Neural cell (in vitro differentiated cells): ENCODE measurements at regions not wholly inside any gene's neighbourhood (a gene's known extent, or its start where the extent isn't known, plus 50 kb on each side); places are given as distances from the start of the nearest gene placed in this dataset.

Source experiments
- H2AFZ ChIP-seq: fragments of 200-600, 300-800 bp; sonication (generic), shearing (Covaris generic); 2 replicates; pipeline ENCODE4 v1.6.0; 2014; ENCODE audit warnings: low read depth, mild to moderate bottlenecking, antibody characterized with exemption, low read length, moderate library complexity
- H3F3A ChIP-seq: fragments of 200-600 bp; shearing (Covaris generic); 2 replicates; pipeline ENCODE4 v1.6.1; 2016; ENCODE audit warnings: mild to moderate bottlenecking, moderate library complexity, mixed read lengths, antibody characterized with exemption, low read length; ENCODE audit not compliant: insufficient read depth, poor library complexity, severe bottlenecking
- H3K27ac ChIP-seq: fragments of 200-600, 300-800 bp; sonication (generic), shearing (Covaris generic); 2 replicates; pipeline ENCODE4 v1.5.1; 2014; ENCODE audit warnings: mild to moderate bottlenecking, low read length, moderate library complexity
- H3K27me3 ChIP-seq: fragments of 300-800, 200-600 bp; sonication (generic), shearing (Covaris generic); 2 replicates; pipeline ENCODE4 v1.6.0; 2014; ENCODE audit warnings: mild to moderate bottlenecking, low read depth, low read length, moderate library complexity; ENCODE audit not compliant: insufficient read depth
- H3K36me3 ChIP-seq: fragments of 300-800, 200-600 bp; sonication (generic), shearing (Covaris generic); 2 replicates; pipeline ENCODE4 v1.5.1; 2014; ENCODE audit warnings: mild to moderate bottlenecking, antibody characterized with exemption, low read length, moderate library complexity; ENCODE audit not compliant: insufficient read depth
- H3K4me2 ChIP-seq: fragments of 300-800, 200-600 bp; sonication (generic), shearing (Covaris generic); 2 replicates; pipeline ENCODE4 v1.6.0; 2014; ENCODE audit warnings: mild to moderate bottlenecking, low read length
- H3K4me3 ChIP-seq: fragments of 300-800, 200-600 bp; sonication (generic), shearing (Covaris generic); 2 replicates; pipeline ENCODE4 v1.5.1; 2014; ENCODE audit warnings: mild to moderate bottlenecking, low read length, moderate library complexity
- H3K79me2 ChIP-seq: fragments of 200-600 bp; shearing (Covaris generic); replicated peaks from 2 replicates; pipeline ENCODE4 v1.6.0; 2014; ENCODE audit warnings: mild to moderate bottlenecking, low read length, moderate library complexity; ENCODE audit not compliant: insufficient read depth
- H3K9ac ChIP-seq: fragments of 300-800, 200-600 bp; sonication (generic), shearing (Covaris generic); 2 replicates; pipeline ENCODE4 v1.6.1; 2016; ENCODE audit warnings: mild to moderate bottlenecking, low read length, mixed read lengths
- H3K9me2 ChIP-seq: fragments of 200-600 bp; shearing (Covaris generic); 2 replicates; pipeline ENCODE4 v1.6.1; 2016; ENCODE audit warnings: mild to moderate bottlenecking, low read length, mixed read lengths; ENCODE audit not compliant: insufficient read depth
- H3K9me3 ChIP-seq: fragments of 200-600, 300-800 bp; sonication (generic), shearing (Covaris generic); 2 replicates; pipeline ENCODE4 v1.6.1; 2016; ENCODE audit warnings: mild to moderate bottlenecking, mixed run types, low read length, moderate library complexity, mixed read lengths
- H4K20me1 ChIP-seq: fragments of 200-600 bp; shearing (Covaris generic); 2 replicates; pipeline ENCODE4 v1.6.1; 2016; ENCODE audit warnings: mild to moderate bottlenecking, mixed run types; ENCODE audit not compliant: insufficient read depth
- EP300 ChIP-seq: fragments of 450-650 bp; conservative IDR thresholded peaks from 2 replicates; pipeline ENCODE4 v1.6.1; 2014; ENCODE audit warnings: antibody characterized with exemption, mild to moderate bottlenecking, moderate library complexity; ENCODE audit not compliant: poor library complexity, severe bottlenecking
- EZH2 ChIP-seq: fragments of 200-600, 300-800 bp; shearing (Covaris generic), sonication (generic); IDR thresholded peaks from 2 replicates; pipeline ENCODE4 v1.6.1; 2014; ENCODE audit warnings: antibody characterized with exemption, low read length, borderline replicate concordance, mild to moderate bottlenecking; ENCODE audit not compliant: insufficient read depth, poor library complexity, severe bottlenecking
- MXI1 ChIP-seq: fragments of 450-650 bp; conservative IDR thresholded peaks from 2 replicates; pipeline ENCODE4 v1.6.1; 2014; ENCODE audit warnings: antibody characterized with exemption, mild to moderate bottlenecking; ENCODE audit not compliant: poor library complexity, severe bottlenecking
- POLR2AphosphoS5 ChIP-seq: IDR thresholded peaks from 2 replicates; pipeline ENCODE4 v1.6.1; 2012
- RAD21 ChIP-seq: fragments of 450-650 bp; conservative IDR thresholded peaks from 2 replicates; pipeline ENCODE4 v1.6.1; 2014; ENCODE audit warnings: antibody characterized with exemption, mild to moderate bottlenecking, moderate library complexity
- SMC3 ChIP-seq: fragments of 450-650 bp; conservative IDR thresholded peaks from 2 replicates; pipeline ENCODE4 v1.6.1; 2014; ENCODE audit warnings: antibody characterized with exemption, mild to moderate bottlenecking, moderate library complexity; ENCODE audit not compliant: poor library complexity
- TAF1 ChIP-seq: IDR thresholded peaks from 2 replicates; pipeline ENCODE4 v1.6.1; 2012; ENCODE audit warnings: low read depth
- TF ChIP-seq, protein P1 (sequence below): fragments of 450-650 bp; IDR thresholded peaks from 2 replicates; pipeline ENCODE4 v1.5.1; 2014; ENCODE audit warnings: antibody characterized with exemption, mild to moderate bottlenecking, moderate library complexity; ENCODE audit not compliant: poor library complexity, severe bottlenecking
- TF ChIP-seq, protein P2 (sequence below): IDR thresholded peaks from 2 replicates; pipeline ENCODE4 v1.6.1; 2012; ENCODE audit warnings: borderline replicate concordance

DNA sequence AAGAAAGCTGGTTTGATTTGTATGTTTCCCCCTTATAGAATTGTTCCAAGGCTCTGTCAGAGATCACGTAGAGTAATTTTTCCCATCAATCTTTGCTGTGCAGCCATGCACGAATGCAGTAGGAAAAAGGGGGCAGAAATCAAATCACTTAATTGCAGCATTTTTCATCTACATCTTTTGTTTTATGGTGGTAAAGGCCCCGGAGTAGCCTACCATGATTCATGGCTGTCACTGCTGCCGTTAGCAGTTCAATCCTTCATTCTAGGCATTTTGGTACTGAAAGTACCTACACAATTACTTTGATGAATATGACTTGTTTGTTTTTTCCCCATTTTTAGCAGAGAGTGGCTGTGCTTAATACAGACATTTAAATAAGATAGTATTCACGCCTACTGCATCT, 631.9 kb upstream of the MMS22L start:
- no peaks in the 10 kb centered on the region for H3K79me2 ChIP-seq
- no peaks in the 10 kb centered on the region for H4K20me1 ChIP-seq
- peak overlapping the region; percentile 73 for H3K27ac ChIP-seq
- peak; percentile 21 for TF ChIP-seq POLR2AphosphoS5
- no peak for TF ChIP-seq EZH2
- peak; percentile 28 for TF ChIP-seq EP300
- H3K4me2 ChIP-seq, result no peak overlapping the region
- peak overlapping the region; percentile 32 for H3K9ac ChIP-seq
- H3K9me2 ChIP-seq, result peaks cover 3% of the 10 kb centered on the region
- H3K36me3 ChIP-seq, result no peaks in the 10 kb centered on the region
- H3F3A ChIP-seq, result no peaks in the 10 kb centered on the region
- H3K27me3 ChIP-seq, result no peaks in the 10 kb centered on the region
- peak overlapping the region; percentile 44 for H3K4me3 ChIP-seq
- no peak overlapping the region for H2AFZ ChIP-seq
- H3K9me3 ChIP-seq, result no peaks in the 10 kb centered on the region

DNA sequence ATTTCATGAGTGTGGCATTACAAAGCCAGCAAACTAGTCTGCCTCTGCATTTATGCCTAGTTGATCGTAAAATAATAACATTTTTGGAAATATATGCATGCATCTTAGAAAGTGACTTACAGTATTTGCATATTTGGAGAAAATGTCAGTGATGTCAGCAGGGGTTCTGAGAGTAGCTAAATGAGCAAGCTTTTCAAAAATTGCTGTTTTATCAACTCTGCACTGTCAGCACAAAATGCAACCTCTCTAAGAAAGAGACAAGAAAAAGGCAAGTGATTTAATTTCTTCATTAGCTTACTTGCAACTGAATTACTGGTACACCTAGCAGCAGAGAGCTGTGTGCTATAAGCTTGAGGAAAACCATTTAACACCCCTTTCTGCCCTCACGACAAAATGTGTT, 632.5 kb upstream of the MMS22L start:
- H2AFZ ChIP-seq, result no peak overlapping the region
- peak overlapping the region; percentile 32 for H3K9ac ChIP-seq
- H3F3A ChIP-seq, result no peaks in the 10 kb centered on the region
- H3K4me2 ChIP-seq, result peak overlapping the region; percentile 35
- no peaks in the 10 kb centered on the region for H3K9me3 ChIP-seq
- H3K27ac ChIP-seq, result peak overlapping the region; percentile 73
- TF ChIP-seq SMC3 (no peak), EP300 (no peak), EZH2 (no peak), TAF1 (no peak), RAD21 (no peak), POLR2AphosphoS5 (no peak)
- no peaks in the 10 kb centered on the region for H4K20me1 ChIP-seq
- H3K36me3 ChIP-seq, result no peaks in the 10 kb centered on the region
- H3K27me3 ChIP-seq, result no peaks in the 10 kb centered on the region
- H3K9me2 ChIP-seq, result peaks cover 3% of the 10 kb centered on the region
- no peaks in the 10 kb centered on the region for H3K79me2 ChIP-seq
- peak overlapping the region; percentile 44 for H3K4me3 ChIP-seq

DNA sequence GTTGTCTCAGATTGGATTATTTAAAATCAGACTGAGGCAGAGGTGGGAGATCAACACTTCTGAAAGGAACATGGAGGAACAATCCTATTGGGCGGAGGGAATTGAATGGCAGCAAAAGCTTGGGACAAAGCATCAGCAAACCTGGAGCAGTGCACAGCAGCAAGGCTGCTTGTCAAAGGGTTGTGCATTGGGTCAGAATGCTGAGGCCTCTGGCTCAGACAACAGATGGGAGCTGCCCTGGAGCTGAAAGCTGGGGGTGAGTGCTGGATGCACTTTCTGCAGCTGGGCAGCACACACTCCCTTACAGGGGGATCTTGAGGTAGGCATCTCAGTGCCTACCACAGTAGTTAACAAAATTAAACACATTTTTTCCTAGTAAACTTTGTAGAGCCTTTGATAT, 634.4 kb upstream of the MMS22L start:
- Histone ChIP-seq H3F3A (no peaks in the 10 kb centered on the region), H3K27me3 (no peaks in the 10 kb centered on the region), H3K9me3 (no peaks in the 10 kb centered on the region), H3K36me3 (no peaks in the 10 kb centered on the region), H2AFZ (no peak overlapping the region), H3K79me2 (no peaks in the 10 kb centered on the region), H3K27ac (no peak overlapping the region), H3K9ac (no peak overlapping the region), H3K9me2 (peaks cover 3% of the 10 kb centered on the region), H3K4me3 (no peak overlapping the region), H4K20me1 (no peaks in the 10 kb centered on the region), H3K4me2 (no peak overlapping the region)
- TF ChIP-seq EP300 (no peak), EZH2 (no peak), SMC3 (no peak), POLR2AphosphoS5 (no peak), MXI1 (no peak), RAD21 (no peak), TAF1 (no peak)
- TF ChIP-seq, protein P1, sequence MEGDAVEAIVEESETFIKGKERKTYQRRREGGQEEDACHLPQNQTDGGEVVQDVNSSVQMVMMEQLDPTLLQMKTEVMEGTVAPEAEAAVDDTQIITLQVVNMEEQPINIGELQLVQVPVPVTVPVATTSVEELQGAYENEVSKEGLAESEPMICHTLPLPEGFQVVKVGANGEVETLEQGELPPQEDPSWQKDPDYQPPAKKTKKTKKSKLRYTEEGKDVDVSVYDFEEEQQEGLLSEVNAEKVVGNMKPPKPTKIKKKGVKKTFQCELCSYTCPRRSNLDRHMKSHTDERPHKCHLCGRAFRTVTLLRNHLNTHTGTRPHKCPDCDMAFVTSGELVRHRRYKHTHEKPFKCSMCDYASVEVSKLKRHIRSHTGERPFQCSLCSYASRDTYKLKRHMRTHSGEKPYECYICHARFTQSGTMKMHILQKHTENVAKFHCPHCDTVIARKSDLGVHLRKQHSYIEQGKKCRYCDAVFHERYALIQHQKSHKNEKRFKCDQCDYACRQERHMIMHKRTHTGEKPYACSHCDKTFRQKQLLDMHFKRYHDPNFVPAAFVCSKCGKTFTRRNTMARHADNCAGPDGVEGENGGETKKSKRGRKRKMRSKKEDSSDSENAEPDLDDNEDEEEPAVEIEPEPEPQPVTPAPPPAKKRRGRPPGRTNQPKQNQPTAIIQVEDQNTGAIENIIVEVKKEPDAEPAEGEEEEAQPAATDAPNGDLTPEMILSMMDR, result no peak
- TF ChIP-seq, protein P2, sequence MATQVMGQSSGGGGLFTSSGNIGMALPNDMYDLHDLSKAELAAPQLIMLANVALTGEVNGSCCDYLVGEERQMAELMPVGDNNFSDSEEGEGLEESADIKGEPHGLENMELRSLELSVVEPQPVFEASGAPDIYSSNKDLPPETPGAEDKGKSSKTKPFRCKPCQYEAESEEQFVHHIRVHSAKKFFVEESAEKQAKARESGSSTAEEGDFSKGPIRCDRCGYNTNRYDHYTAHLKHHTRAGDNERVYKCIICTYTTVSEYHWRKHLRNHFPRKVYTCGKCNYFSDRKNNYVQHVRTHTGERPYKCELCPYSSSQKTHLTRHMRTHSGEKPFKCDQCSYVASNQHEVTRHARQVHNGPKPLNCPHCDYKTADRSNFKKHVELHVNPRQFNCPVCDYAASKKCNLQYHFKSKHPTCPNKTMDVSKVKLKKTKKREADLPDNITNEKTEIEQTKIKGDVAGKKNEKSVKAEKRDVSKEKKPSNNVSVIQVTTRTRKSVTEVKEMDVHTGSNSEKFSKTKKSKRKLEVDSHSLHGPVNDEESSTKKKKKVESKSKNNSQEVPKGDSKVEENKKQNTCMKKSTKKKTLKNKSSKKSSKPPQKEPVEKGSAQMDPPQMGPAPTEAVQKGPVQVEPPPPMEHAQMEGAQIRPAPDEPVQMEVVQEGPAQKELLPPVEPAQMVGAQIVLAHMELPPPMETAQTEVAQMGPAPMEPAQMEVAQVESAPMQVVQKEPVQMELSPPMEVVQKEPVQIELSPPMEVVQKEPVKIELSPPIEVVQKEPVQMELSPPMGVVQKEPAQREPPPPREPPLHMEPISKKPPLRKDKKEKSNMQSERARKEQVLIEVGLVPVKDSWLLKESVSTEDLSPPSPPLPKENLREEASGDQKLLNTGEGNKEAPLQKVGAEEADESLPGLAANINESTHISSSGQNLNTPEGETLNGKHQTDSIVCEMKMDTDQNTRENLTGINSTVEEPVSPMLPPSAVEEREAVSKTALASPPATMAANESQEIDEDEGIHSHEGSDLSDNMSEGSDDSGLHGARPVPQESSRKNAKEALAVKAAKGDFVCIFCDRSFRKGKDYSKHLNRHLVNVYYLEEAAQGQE, result no peak
